ENCODE measurements at regions not wholly inside any gene's neighbourhood (a gene's known extent, or its start where the extent isn't known, plus 50 kb on each side); places are given as distances from the start of the nearest gene placed in this dataset.

- H3K27ac ChIP-seq (ENCODE audit: extremely low read depth, low read depth, low read length), result no peak overlapping the region
- ChIA-PET POLR2A (no interaction called here), CTCF (no interaction called here)
- no peaks in the 10 kb centered on the region for H3K36me3 ChIP-seq (ENCODE audit: control insufficient read depth in 2 of 2, insufficient read depth in 1 of 2, low read length in 2 of 2)
- H3K4me3 ChIP-seq (ENCODE audit: low read depth, low read length), result no peak overlapping the region
- H3K9me3 ChIP-seq (ENCODE audit: control insufficient read depth, insufficient read depth, low read depth, low read length), result no peaks in the 10 kb centered on the region
- TF ChIP-seq ZNF843 (tag by site-specific recombination; IDR thresholded peaks at IDR 0.05) (peak; percentile 49; the same call in 1 of the 2 replicates), RBAK (tag by site-specific recombination; IDR thresholded peaks at IDR 0.05) (no peak), IKZF3 (tag by site-specific recombination; IDR thresholded peaks at IDR 0.05) (0 out of 2 replicates have a peak, but pooled peaks have one; percentile 11), ZEB2 (tag by site-specific recombination; IDR thresholded peaks at IDR 0.05) (peak; percentile 48; the same call in 1 of the 2 replicates), FEZF1 (tag by site-specific recombination; IDR thresholded peaks at IDR 0.05) (peak; percentile 61), ZBTB21 (tag by site-specific recombination; IDR thresholded peaks at IDR 0.05) (no peak), GLIS1 (tag by site-specific recombination; IDR thresholded peaks at IDR 0.05) (peak; percentile 16; the same call in 1 of the 2 replicates), ZNF366 (tag by site-specific recombination; conservative IDR thresholded peaks at IDR 0.05) (peak; percentile 45; the same call in 1 of the 2 replicates), ZNF561 (tag by site-specific recombination; IDR thresholded peaks at IDR 0.05; ENCODE audit: borderline replicate concordance) (0 out of 2 replicates have a peak, but pooled peaks have one; percentile 19), ZNF266 (tag by site-specific recombination; IDR thresholded peaks at IDR 0.05; ENCODE audit: low read depth) (no peak), ZNF324 (tag by site-specific recombination; IDR thresholded peaks at IDR 0.05) (no peak), OSR2 (tag by site-specific recombination; IDR thresholded peaks at IDR 0.05) (peak; percentile 64; the same call in 1 of the 2 replicates), PRDM6 (tag by site-specific recombination; IDR thresholded peaks at IDR 0.05) (0 out of 2 replicates have a peak, but pooled peaks have one; percentile 34)
- peaks cover 16% of the 10 kb centered on the region for H3K4me1 ChIP-seq (ENCODE audit: control insufficient read depth, insufficient read depth, low read length)
Observed at GRCh38 chr13:34469196-34469986, 472.7 kb upstream of the NBEA start.

GRCh38 chr13:34474187-34474868 is 467.7 kb upstream of the NBEA start:
- H3K4me1 ChIP-seq (ENCODE audit: control insufficient read depth, insufficient read depth, low read length), result peaks cover 4% of the 10 kb centered on the region; the same call in 1 of the 2 replicates
- POLR2A ChIA-PET, result no interaction called here
- no peak overlapping the region for H3K4me3 ChIP-seq (ENCODE audit: low read depth, low read length)
- H3K36me3 ChIP-seq (ENCODE audit: control insufficient read depth in 2 of 2, insufficient read depth in 1 of 2, low read length in 2 of 2), result no peaks in the 10 kb centered on the region
- CTCF ChIA-PET, result no interaction called here
- TF ChIP-seq, protein P1, sequence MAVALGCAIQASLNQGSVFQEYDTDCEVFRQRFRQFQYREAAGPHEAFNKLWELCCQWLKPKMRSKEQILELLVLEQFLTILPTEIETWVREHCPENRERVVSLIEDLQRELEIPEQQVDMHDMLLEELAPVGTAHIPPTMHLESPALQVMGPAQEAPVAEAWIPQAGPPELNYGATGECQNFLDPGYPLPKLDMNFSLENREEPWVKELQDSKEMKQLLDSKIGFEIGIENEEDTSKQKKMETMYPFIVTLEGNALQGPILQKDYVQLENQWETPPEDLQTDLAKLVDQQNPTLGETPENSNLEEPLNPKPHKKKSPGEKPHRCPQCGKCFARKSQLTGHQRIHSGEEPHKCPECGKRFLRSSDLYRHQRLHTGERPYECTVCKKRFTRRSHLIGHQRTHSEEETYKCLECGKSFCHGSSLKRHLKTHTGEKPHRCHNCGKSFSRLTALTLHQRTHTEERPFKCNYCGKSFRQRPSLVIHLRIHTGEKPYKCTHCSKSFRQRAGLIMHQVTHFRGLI (tag by site-specific recombination; IDR thresholded peaks at IDR 0.05), result no peak
- TF ChIP-seq GLI2 (tag by site-specific recombination; IDR thresholded peaks at IDR 0.05; ENCODE audit: borderline replicate concordance, low read depth) (no peak), ZBTB48 (tag by site-specific recombination; IDR thresholded peaks at IDR 0.05) (no peak), ZNF138 (tag by site-specific recombination; IDR thresholded peaks at IDR 0.05; ENCODE audit: borderline replicate concordance) (no peak)
- no peaks in the 10 kb centered on the region for H3K9me3 ChIP-seq (ENCODE audit: control insufficient read depth, insufficient read depth, low read depth, low read length)
- no peak overlapping the region for H3K27ac ChIP-seq (ENCODE audit: extremely low read depth, low read depth, low read length)

DNA sequence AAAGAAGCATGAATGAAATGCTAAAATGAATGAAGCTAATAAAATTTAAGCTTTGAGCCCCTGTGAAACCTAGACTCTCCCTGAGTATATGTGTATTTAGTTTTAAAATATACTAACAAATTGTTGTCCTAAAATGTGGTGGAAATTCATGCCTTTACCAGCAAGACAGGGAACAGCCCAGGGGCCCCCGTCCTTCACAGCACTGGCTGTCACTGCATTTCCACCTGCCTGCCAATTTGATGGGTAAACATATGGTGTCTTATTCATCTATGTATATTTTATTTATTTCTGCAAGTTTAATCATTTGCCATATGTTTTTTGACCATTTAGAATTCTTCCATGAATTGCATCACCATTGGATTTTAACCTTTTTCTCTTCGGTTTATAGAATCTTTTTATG is 463.7 kb upstream of the NBEA start:
- Histone ChIP-seq H3K36me3 (ENCODE audit: control insufficient read depth in 2 of 2, insufficient read depth in 1 of 2, low read length in 2 of 2) (no peaks in the 10 kb centered on the region), H3K4me3 (ENCODE audit: low read depth, low read length) (no peak overlapping the region), H3K9me3 (ENCODE audit: control insufficient read depth, insufficient read depth, low read depth, low read length) (no peaks in the 10 kb centered on the region), H3K4me1 (ENCODE audit: control insufficient read depth, insufficient read depth, low read length) (no peaks in the 10 kb centered on the region), H3K27ac (ENCODE audit: extremely low read depth, low read depth, low read length) (no peak overlapping the region)
- ChIA-PET POLR2A (no interaction called here), CTCF (interaction anchor here (0.6 to 1.5 kb wide), 2 partner anchors 12 to 88 kb away, joined by 3 to 4 read pairs; no protein-coding TSS in a partner anchor)
- TF ChIP-seq ZNF558 (tag by site-specific recombination; IDR thresholded peaks at IDR 0.05) (no peak), ZNF585B (tag by site-specific recombination; IDR thresholded peaks at IDR 0.05) (no peak)
